ENCODE measurements at regions not wholly inside any gene's neighbourhood (a gene's known extent, or its start where the extent isn't known, plus 50 kb on each side); places are given as distances from the start of the nearest gene placed in this dataset.

- TF ChIP-seq CTCF (IDR thresholded peaks at IDR 0.05; ENCODE audit: insufficient read depth, low read length, poor library complexity, severe bottlenecking), result no peak
- no peak for TF ChIP-seq EZH2phosphoT487 (conservative IDR thresholded peaks at IDR 0.05; ENCODE audit: low read length)
These were observed 806.4 kb upstream of the POU3F3 start for GRCh38 chr2:104047516-104047915.
